ENCODE measurements at regions not wholly inside any gene's neighbourhood (a gene's known extent, or its start where the extent isn't known, plus 50 kb on each side); places are given as distances from the start of the nearest gene placed in this dataset.

DNA sequence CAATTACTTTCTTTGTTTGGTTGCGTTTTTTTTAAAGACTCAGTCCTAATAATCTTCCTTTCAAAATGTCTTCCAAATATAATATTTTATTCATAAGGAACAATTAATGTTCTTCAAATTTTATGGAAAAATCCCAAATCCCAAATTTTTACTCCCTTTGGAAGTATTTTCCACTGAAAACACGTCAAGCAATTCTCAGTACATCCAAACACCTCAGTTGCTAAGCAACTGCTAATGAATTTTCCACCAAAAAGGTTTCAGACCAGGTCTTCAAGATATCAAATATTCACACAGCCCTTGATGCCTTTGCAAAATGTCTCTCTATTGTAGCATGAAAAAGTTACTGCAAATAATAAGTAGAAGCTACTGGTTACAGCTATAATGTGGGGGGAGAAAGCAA is 140.1 kb downstream of the DSEL start:
- Histone ChIP-seq H3K36me3 (ENCODE audit: control insufficient read depth in 2 of 2, insufficient read depth in 1 of 2, low read length in 2 of 2) (no peaks in the 10 kb centered on the region), H3K4me3 (ENCODE audit: low read depth, low read length) (no peak overlapping the region), H3K27ac (ENCODE audit: extremely low read depth, low read depth, low read length) (no peak overlapping the region), H3K9me3 (ENCODE audit: control insufficient read depth, insufficient read depth, low read depth, low read length) (no peaks in the 10 kb centered on the region), H3K4me1 (ENCODE audit: control insufficient read depth, insufficient read depth, low read length) (no peaks in the 10 kb centered on the region)
- TF ChIP-seq, protein P1, sequence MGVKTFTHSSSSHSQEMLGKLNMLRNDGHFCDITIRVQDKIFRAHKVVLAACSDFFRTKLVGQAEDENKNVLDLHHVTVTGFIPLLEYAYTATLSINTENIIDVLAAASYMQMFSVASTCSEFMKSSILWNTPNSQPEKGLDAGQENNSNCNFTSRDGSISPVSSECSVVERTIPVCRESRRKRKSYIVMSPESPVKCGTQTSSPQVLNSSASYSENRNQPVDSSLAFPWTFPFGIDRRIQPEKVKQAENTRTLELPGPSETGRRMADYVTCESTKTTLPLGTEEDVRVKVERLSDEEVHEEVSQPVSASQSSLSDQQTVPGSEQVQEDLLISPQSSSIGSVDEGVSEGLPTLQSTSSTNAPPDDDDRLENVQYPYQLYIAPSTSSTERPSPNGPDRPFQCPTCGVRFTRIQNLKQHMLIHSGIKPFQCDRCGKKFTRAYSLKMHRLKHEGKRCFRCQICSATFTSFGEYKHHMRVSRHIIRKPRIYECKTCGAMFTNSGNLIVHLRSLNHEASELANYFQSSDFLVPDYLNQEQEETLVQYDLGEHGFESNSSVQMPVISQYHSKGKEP (tag by site-specific recombination; IDR thresholded peaks at IDR 0.05) = no peak
- TF ChIP-seq, protein P2, sequence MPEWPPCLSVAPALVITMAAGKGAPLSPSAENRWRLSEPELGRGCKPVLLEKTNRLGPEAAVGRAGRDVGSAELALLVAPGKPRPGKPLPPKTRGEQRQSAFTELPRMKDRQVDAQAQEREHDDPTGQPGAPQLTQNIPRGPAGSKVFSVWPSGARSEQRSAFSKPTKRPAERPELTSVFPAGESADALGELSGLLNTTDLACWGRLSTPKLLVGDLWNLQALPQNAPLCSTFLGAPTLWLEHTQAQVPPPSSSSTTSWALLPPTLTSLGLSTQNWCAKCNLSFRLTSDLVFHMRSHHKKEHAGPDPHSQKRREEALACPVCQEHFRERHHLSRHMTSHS (tag by site-specific recombination; IDR thresholded peaks at IDR 0.05) = no peak
- no peak for TF ChIP-seq ZBTB8A (tag by site-specific recombination; IDR thresholded peaks at IDR 0.05)
- no peak for TF ChIP-seq ZEB2 (tag by site-specific recombination; IDR thresholded peaks at IDR 0.05)
- TF ChIP-seq, protein P3, sequence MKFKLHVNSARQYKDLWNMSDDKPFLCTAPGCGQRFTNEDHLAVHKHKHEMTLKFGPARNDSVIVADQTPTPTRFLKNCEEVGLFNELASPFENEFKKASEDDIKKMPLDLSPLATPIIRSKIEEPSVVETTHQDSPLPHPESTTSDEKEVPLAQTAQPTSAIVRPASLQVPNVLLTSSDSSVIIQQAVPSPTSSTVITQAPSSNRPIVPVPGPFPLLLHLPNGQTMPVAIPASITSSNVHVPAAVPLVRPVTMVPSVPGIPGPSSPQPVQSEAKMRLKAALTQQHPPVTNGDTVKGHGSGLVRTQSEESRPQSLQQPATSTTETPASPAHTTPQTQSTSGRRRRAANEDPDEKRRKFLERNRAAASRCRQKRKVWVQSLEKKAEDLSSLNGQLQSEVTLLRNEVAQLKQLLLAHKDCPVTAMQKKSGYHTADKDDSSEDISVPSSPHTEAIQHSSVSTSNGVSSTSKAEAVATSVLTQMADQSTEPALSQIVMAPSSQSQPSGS (tag by site-specific recombination; IDR thresholded peaks at IDR 0.05; ENCODE audit: low read depth) = no peak
- TF ChIP-seq ZNF175 (tag by site-specific recombination; IDR thresholded peaks at IDR 0.05) = no peak
- no peak for TF ChIP-seq PRDM1 (tag by site-specific recombination; IDR thresholded peaks at IDR 0.05)
- TF ChIP-seq ZNF133 (tag by site-specific recombination; IDR thresholded peaks at IDR 0.05) = no peak
- TF ChIP-seq REPIN1 (tag by site-specific recombination; IDR thresholded peaks at IDR 0.05; ENCODE audit: low read depth) = no peak
- TF ChIP-seq SCRT2 (tag by site-specific recombination; IDR thresholded peaks at IDR 0.05) = no peak
- no peak for TF ChIP-seq ZNF16 (tag by site-specific recombination; IDR thresholded peaks at IDR 0.05; ENCODE audit: low read depth)
- no peak for TF ChIP-seq ZNF510 (tag by site-specific recombination; IDR thresholded peaks at IDR 0.05; ENCODE audit: insufficient replicate concordance)
- no peak for TF ChIP-seq ZNF114 (tag by site-specific recombination; IDR thresholded peaks at IDR 0.05)
- TF ChIP-seq, protein P4, sequence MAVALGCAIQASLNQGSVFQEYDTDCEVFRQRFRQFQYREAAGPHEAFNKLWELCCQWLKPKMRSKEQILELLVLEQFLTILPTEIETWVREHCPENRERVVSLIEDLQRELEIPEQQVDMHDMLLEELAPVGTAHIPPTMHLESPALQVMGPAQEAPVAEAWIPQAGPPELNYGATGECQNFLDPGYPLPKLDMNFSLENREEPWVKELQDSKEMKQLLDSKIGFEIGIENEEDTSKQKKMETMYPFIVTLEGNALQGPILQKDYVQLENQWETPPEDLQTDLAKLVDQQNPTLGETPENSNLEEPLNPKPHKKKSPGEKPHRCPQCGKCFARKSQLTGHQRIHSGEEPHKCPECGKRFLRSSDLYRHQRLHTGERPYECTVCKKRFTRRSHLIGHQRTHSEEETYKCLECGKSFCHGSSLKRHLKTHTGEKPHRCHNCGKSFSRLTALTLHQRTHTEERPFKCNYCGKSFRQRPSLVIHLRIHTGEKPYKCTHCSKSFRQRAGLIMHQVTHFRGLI (tag by site-specific recombination; IDR thresholded peaks at IDR 0.05) = no peak
- TF ChIP-seq, protein P5, sequence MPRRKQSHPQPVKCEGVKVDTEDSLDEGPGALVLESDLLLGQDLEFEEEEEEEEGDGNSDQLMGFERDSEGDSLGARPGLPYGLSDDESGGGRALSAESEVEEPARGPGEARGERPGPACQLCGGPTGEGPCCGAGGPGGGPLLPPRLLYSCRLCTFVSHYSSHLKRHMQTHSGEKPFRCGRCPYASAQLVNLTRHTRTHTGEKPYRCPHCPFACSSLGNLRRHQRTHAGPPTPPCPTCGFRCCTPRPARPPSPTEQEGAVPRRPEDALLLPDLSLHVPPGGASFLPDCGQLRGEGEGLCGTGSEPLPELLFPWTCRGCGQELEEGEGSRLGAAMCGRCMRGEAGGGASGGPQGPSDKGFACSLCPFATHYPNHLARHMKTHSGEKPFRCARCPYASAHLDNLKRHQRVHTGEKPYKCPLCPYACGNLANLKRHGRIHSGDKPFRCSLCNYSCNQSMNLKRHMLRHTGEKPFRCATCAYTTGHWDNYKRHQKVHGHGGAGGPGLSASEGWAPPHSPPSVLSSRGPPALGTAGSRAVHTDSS (tag by site-specific recombination; IDR thresholded peaks at IDR 0.05) = no peak
- no peak for TF ChIP-seq ZNF324 (tag by site-specific recombination; IDR thresholded peaks at IDR 0.05)
- TF ChIP-seq ZNF335 (tag by site-specific recombination; conservative IDR thresholded peaks at IDR 0.05) = no peak
- TF ChIP-seq ZNF514 (tag by site-specific recombination; IDR thresholded peaks at IDR 0.05) = no peak
- TF ChIP-seq ZNF138 (tag by site-specific recombination; IDR thresholded peaks at IDR 0.05; ENCODE audit: borderline replicate concordance) = no peak
- TF ChIP-seq ZSCAN16 (tag by site-specific recombination; IDR thresholded peaks at IDR 0.05) = no peak
- POLR2A ChIA-PET = no interaction called here
- CTCF ChIA-PET = no interaction called here

DNA sequence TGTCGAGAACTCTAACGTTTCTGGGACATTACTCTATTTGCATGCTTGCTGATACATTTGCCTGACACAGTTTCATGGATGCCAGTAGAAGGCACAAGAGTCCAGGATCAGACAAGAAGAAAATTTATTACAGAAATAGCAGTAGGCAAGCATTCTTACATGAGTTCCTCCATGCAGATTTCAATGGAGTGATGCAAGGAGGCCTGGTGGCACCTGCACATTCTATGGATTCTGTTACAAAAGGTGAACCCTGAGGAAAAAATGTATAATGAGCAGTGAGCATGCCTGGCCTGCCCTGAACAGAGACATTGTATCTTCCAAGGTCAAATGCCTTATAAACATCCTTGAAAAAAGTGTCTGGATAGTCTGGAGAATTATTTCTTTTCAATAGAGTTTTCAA is 142.9 kb downstream of the DSEL start:
- ChIA-PET CTCF (no interaction called here), POLR2A (no interaction called here)
- Histone ChIP-seq H3K4me3 (ENCODE audit: low read depth, low read length) (no peak overlapping the region), H3K9me3 (ENCODE audit: control insufficient read depth, insufficient read depth, low read depth, low read length) (no peaks in the 10 kb centered on the region), H3K4me1 (ENCODE audit: control insufficient read depth, insufficient read depth, low read length) (no peaks in the 10 kb centered on the region), H3K36me3 (ENCODE audit: control insufficient read depth in 2 of 2, insufficient read depth in 1 of 2, low read length in 2 of 2) (no peaks in the 10 kb centered on the region), H3K27ac (ENCODE audit: extremely low read depth, low read depth, low read length) (no peak overlapping the region)
- TF ChIP-seq ZNF16 (tag by site-specific recombination; IDR thresholded peaks at IDR 0.05; ENCODE audit: low read depth) = no peak
- TF ChIP-seq ZXDB (tag by site-specific recombination; IDR thresholded peaks at IDR 0.05) = no peak
- no peak for TF ChIP-seq ZNF146 (tag by site-specific recombination; IDR thresholded peaks at IDR 0.05)
- TF ChIP-seq, protein P6, sequence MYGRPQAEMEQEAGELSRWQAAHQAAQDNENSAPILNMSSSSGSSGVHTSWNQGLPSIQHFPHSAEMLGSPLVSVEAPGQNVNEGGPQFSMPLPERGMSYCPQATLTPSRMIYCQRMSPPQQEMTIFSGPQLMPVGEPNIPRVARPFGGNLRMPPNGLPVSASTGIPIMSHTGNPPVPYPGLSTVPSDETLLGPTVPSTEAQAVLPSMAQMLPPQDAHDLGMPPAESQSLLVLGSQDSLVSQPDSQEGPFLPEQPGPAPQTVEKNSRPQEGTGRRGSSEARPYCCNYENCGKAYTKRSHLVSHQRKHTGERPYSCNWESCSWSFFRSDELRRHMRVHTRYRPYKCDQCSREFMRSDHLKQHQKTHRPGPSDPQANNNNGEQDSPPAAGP (tag by site-specific recombination; IDR thresholded peaks at IDR 0.05) = no peak
- TF ChIP-seq, protein P3 (tag by site-specific recombination; IDR thresholded peaks at IDR 0.05; ENCODE audit: low read depth) = no peak
- no peak for TF ChIP-seq KLF10 (tag by site-specific recombination; IDR thresholded peaks at IDR 0.05)
- no peak for TF ChIP-seq ZNF544 (tag by site-specific recombination; IDR thresholded peaks at IDR 0.05)
- no peak for TF ChIP-seq HOXD13 (CRISPR knock-in tag; IDR thresholded peaks at IDR 0.05; ENCODE audit: borderline replicate concordance)
- no peak for TF ChIP-seq ZNF223 (tag by site-specific recombination; IDR thresholded peaks at IDR 0.05)
